A673 (cell line): ENCODE measurements at regions not wholly inside any gene's neighbourhood (a gene's known extent, or its start where the extent isn't known, plus 50 kb on each side); places are given as distances from the start of the nearest gene placed in this dataset.

Experiments
- CTCF ChIP-seq: fragments of 300-800, 200-600 bp; sonication (generic); conservative IDR thresholded peaks from 2 replicates; pipeline ENCODE4 v1.5.1; 2017; ENCODE audit warnings: low read depth, mild to moderate bottlenecking, antibody characterized with exemption, low read length, moderate library complexity, mixed read lengths
- EZH2 ChIP-seq: fragments of 200-600 bp; sonication (generic); IDR thresholded peaks from 2 replicates; pipeline ENCODE4 v1.6.1; 2017; ENCODE audit warnings: borderline replicate concordance, low read depth, mild to moderate bottlenecking, mixed read lengths, antibody characterized with exemption, low read length; ENCODE audit not compliant: poor library complexity, severe bottlenecking

DNA sequence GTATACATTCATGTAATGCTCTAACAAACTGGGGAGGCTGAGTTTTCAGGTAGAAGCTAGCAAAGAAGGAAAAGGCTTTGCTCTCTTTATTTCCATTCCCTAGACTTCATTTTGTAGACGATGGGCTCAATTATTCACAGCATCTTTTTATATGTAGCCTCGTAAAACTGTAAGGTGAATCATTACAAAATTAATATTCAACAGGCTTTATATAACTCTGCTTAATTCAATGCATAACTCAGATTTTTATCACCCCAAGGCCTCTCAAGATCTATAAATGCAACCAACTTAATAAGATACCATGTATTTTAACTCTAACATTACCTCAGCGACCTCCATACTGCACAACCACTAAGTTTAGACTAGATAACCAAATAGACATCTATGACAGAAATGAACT, 63.0 kb upstream of the FRMD4B start:
- no peak for TF ChIP-seq CTCF
- no peak for TF ChIP-seq EZH2
